Medulla oblongata (tissue), 1 donor: ENCODE measurements at regions not wholly inside any gene's neighbourhood (a gene's known extent, or its start where the extent isn't known, plus 50 kb on each side); places are given as distances from the start of the nearest gene placed in this dataset.
"Not testable (repeated sequence)": the region's sequence is repeated elsewhere in the genome, so short reads cannot be mapped to it uniquely, and the experiment has no call there.

Source experiments
- DNase-seq: peaks from one replicate; pipeline ENCODE4 v3.0.0-alpha.2; 2015; ENCODE audit errors: extremely low spot score

GRCh38 chr14:88929656-88930436 is 105.4 kb downstream of the TTC8 start:
- DNase-seq = no peak

- no peak for DNase-seq
These were observed 107.1 kb downstream of the TTC8 start for GRCh38 chr14:88931321-88932110.

GRCh38 chr14:88933191-88933590 is 108.7 kb downstream of the TTC8 start:
- DNase-seq = no peak

GRCh38 chr14:88934351-88934806 is 109.9 kb downstream of the TTC8 start:
- DNase-seq = no peak

GRCh38 chr14:88935083-88935482 is 110.6 kb downstream of the TTC8 start:
- no peak for DNase-seq

- no peak for DNase-seq
These were observed 113.3 kb downstream of the TTC8 start for GRCh38 chr14:88937706-88938105.

GRCh38 chr14:88940671-88941070 is 116.2 kb downstream of the TTC8 start:
- no peak for DNase-seq

- no peak for DNase-seq
These were observed 117.0 kb downstream of the TTC8 start for GRCh38 chr14:88941414-88941813.

- DNase-seq = no peak
These were observed 123.5 kb downstream of the TTC8 start for GRCh38 chr14:88947646-88948598.

GRCh38 chr14:88950069-88950468 is 125.6 kb downstream of the TTC8 start:
- no peak for DNase-seq

- no peak for DNase-seq
These were observed 126.9 kb downstream of the TTC8 start for GRCh38 chr14:88951370-88951769.

GRCh38 chr14:88952901-88953300 is 128.4 kb downstream of the TTC8 start:
- no peak for DNase-seq

- no peak for DNase-seq
These were observed 131.0 kb downstream of the TTC8 start for GRCh38 chr14:88955455-88955854.

GRCh38 chr14:88960496-88960895 is 136.0 kb downstream of the TTC8 start:
- no peak for DNase-seq

GRCh38 chr14:88961214-88961613 is 136.8 kb downstream of the TTC8 start:
- no peak for DNase-seq

- no peak for DNase-seq
These were observed 137.9 kb downstream of the TTC8 start for GRCh38 chr14:88962356-88962755.

GRCh38 chr14:88967299-88967698 is 142.8 kb downstream of the TTC8 start:
- DNase-seq = no peak

- DNase-seq = peak; percentile 13
These were observed 150.8 kb downstream of the TTC8 start for GRCh38 chr14:88975043-88975830.

GRCh38 chr14:88975926-88976325 is 151.5 kb downstream of the TTC8 start:
- DNase-seq = no peak

- DNase-seq = not testable (repeated sequence)
These were observed 156.5 kb downstream of the TTC8 start for GRCh38 chr14:88980907-88981306.

- DNase-seq = no peak
These were observed 157.5 kb downstream of the TTC8 start for GRCh38 chr14:88981948-88982347.
